Astrocyte (in vitro differentiated cells and primary cell): ENCODE measurements at regions not wholly inside any gene's neighbourhood (a gene's known extent, or its start where the extent isn't known, plus 50 kb on each side); places are given as distances from the start of the nearest gene placed in this dataset.

Experiments
- EZH2 ChIP-seq: IDR thresholded peaks from 2 replicates; pipeline ENCODE4 v1.6.1; 2012; ENCODE audit warnings: mild to moderate bottlenecking, low read length, inconsistent platforms; ENCODE audit not compliant: insufficient read depth
- TF ChIP-seq, protein P1 (sequence below): IDR thresholded peaks from 2 replicates; pipeline ENCODE4 v1.5.1; 2011; ENCODE audit warnings: low read depth, mild to moderate bottlenecking, inconsistent platforms, low read length, moderate library complexity; ENCODE audit not compliant: insufficient read depth

DNA sequence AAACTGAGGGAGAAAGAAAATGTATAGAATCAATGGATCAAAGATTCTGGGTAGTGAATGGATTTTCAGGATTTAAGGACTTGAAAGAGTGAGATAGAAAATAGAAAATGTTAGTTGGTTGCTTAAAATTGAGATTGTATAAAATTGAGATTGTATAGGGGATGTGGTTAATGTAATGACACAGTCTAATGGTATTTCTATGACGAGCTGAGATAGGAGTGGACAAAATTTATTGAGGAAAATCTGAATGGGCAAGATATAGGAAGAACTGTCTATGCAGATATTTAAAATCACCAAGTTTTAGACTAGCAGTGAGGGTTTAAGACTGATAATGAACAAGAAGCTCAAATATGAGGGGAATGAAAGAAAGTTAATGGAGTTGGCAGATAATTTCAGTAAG, 406.6 kb downstream of the NYAP2 start:
- TF ChIP-seq, protein P1, sequence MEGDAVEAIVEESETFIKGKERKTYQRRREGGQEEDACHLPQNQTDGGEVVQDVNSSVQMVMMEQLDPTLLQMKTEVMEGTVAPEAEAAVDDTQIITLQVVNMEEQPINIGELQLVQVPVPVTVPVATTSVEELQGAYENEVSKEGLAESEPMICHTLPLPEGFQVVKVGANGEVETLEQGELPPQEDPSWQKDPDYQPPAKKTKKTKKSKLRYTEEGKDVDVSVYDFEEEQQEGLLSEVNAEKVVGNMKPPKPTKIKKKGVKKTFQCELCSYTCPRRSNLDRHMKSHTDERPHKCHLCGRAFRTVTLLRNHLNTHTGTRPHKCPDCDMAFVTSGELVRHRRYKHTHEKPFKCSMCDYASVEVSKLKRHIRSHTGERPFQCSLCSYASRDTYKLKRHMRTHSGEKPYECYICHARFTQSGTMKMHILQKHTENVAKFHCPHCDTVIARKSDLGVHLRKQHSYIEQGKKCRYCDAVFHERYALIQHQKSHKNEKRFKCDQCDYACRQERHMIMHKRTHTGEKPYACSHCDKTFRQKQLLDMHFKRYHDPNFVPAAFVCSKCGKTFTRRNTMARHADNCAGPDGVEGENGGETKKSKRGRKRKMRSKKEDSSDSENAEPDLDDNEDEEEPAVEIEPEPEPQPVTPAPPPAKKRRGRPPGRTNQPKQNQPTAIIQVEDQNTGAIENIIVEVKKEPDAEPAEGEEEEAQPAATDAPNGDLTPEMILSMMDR: no peak
- no peak for TF ChIP-seq EZH2
